ENCODE measurements at regions not wholly inside any gene's neighbourhood (a gene's known extent, or its start where the extent isn't known, plus 50 kb on each side); places are given as distances from the start of the nearest gene placed in this dataset.

DNA sequence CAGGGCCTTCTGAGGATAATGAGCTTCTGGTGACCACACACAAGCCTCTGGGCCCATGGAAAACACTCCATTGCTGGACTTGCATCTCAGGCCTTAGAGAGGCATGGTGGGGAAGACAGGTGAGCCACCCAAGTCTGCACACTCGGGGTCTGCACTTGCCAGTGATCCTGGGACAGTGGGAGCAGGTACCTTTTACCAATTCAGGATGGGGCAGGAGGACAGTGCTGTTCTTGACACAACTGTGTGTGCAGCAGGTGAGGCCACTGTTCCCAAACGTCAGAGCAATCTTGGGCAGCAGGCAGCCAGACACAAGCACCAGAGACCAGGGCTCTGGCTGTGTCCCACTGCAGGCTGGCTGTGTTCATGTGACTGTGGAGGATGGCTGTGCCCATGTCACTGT is 221.3 kb downstream of the ERMARD start:
- TF ChIP-seq POLR2AphosphoS5 (IDR thresholded peaks at IDR 0.05; ENCODE audit: low read depth, low read length) (no peak), POLR2A (IDR thresholded peaks at IDR 0.05; ENCODE audit: low read depth, low read length) (no peak), TAF1 (IDR thresholded peaks at IDR 0.05; ENCODE audit: low read depth, low read length) (no peak), SPI1 (IDR thresholded peaks at IDR 0.05; ENCODE audit: low read depth, low read length) (no peak), POU2F2 (IDR thresholded peaks at IDR 0.05; ENCODE audit: low read depth, low read length) (no peak), PAX5 (IDR thresholded peaks at IDR 0.05; ENCODE audit: insufficient read depth, low read length, severe bottlenecking) (no peak)
